Calu3 (cell line): ENCODE measurements at regions not wholly inside any gene's neighbourhood (a gene's known extent, or its start where the extent isn't known, plus 50 kb on each side); places are given as distances from the start of the nearest gene placed in this dataset.
A peak's percentile ranks its signal among the peaks of the same experiment; 100 is the strongest.

ENCODE experiments used
- BruUV-seq: library from RNA; stranded (reverse); fragments of 400-500 nt; replicated peaks from 2 replicates; lab custom pipeline; 2021; lab: Mats Ljungman, UMichigan
- CTCF ChIA-PET: fragments of 300-600 bp; sonication (Branson Sonifier 250); formaldehyde crosslinking; loops from one replicate; lab custom pipeline; 2022; ENCODE audit warnings: antibody characterized with exemption; lab: Charles Lee
- DNase-seq: peaks from one replicate; pipeline ENCODE4 v3.0.0; 2022
- H3K27ac Mint-ChIP-seq: one replicate; pipeline ENCODE4 v1.8.0; 2022; ENCODE audit warnings: mixed read lengths; ENCODE audit not compliant: unreplicated experiment
- H3K27me3 Mint-ChIP-seq: one replicate; pipeline ENCODE4 v1.8.0; 2022; ENCODE audit warnings: mixed read lengths; ENCODE audit not compliant: unreplicated experiment
- H3K36me3 Mint-ChIP-seq: one replicate; pipeline ENCODE4 v1.8.0; 2022; ENCODE audit warnings: mild to moderate bottlenecking, moderate library complexity, mixed read lengths; ENCODE audit not compliant: insufficient read depth, unreplicated experiment
- H3K4me1 Mint-ChIP-seq: one replicate; pipeline ENCODE4 v1.8.0; 2022; ENCODE audit warnings: mild to moderate bottlenecking, low read depth, mixed read lengths; ENCODE audit not compliant: unreplicated experiment
- H3K4me3 Mint-ChIP-seq: one replicate; pipeline ENCODE4 v1.8.0; 2022; ENCODE audit warnings: mild to moderate bottlenecking, low read depth, moderate library complexity, mixed read lengths; ENCODE audit not compliant: unreplicated experiment
- H3K9me3 Mint-ChIP-seq: one replicate; pipeline ENCODE4 v1.8.0; 2022; ENCODE audit warnings: low read depth, mixed read lengths; ENCODE audit not compliant: unreplicated experiment
- CTCF ChIP-seq: fragments of 200-600 bp; IDR thresholded peaks from one replicate; pipeline ENCODE4 v1.8.0; 2022; ENCODE audit warnings: antibody characterized with exemption; ENCODE audit not compliant: unreplicated experiment
- intact Hi-C: fragments of 100-400 bp; cut with micrococcal nuclease; formaldehyde crosslinking; loops from one replicate; pipeline ENCODE4 v1.10.0; 2022; ENCODE audit not compliant: unreplicated experiment

- no peaks in the 10 kb centered on the region for H3K27me3 Mint-ChIP-seq
- H3K36me3 Mint-ChIP-seq: no peaks in the 10 kb centered on the region
- no peak overlapping the region for H3K27ac Mint-ChIP-seq
- H3K9me3 Mint-ChIP-seq: peaks cover 2% of the 10 kb centered on the region
- no peak for TF ChIP-seq CTCF
- DNase-seq: peak; percentile 19
- no TSS peak for BruUV-seq
- CTCF ChIA-PET: no interaction called here
- no peak overlapping the region for H3K4me3 Mint-ChIP-seq
- intact Hi-C loops: loop anchor here (5.0 kb wide), 1 partner anchor 42 kb away; no protein-coding TSS in a partner anchor
- peaks cover 33% of the 10 kb centered on the region for H3K4me1 Mint-ChIP-seq
These were observed 120.0 kb upstream of the GLRA2 start for GRCh38 chrX:14409341-14409740.

GRCh38 chrX:14406225-14406624 is 123.1 kb upstream of the GLRA2 start:
- CTCF ChIA-PET: no interaction called here
- no peak for TF ChIP-seq CTCF
- no TSS peak for BruUV-seq

GRCh38 chrX:14398725-14399124 is 130.6 kb upstream of the GLRA2 start:
- Mint-ChIP-seq H3K27me3 (no peaks in the 10 kb centered on the region), H3K4me1 (peaks cover 14% of the 10 kb centered on the region), H3K27ac (peak overlapping the region; percentile 73), H3K4me3 (no peak overlapping the region), H3K9me3 (peaks cover 2% of the 10 kb centered on the region), H3K36me3 (no peaks in the 10 kb centered on the region)
- no peak for TF ChIP-seq CTCF
- DNase-seq: peak; percentile 37
- BruUV-seq: no TSS peak
- CTCF ChIA-PET: no interaction called here
- intact Hi-C loops: loop anchor here (5.0 kb wide), 1 partner anchor 109 kb away; no protein-coding TSS in a partner anchor

More at GRCh38 chrX:14406225-14406624, 123.1 kb upstream of the GLRA2 start:
- Mint-ChIP-seq H3K27me3 (no peaks in the 10 kb centered on the region), H3K4me3 (no peak overlapping the region), H3K9me3 (no peaks in the 10 kb centered on the region), H3K36me3 (no peaks in the 10 kb centered on the region), H3K27ac (no peak overlapping the region), H3K4me1 (peaks cover 23% of the 10 kb centered on the region)
- intact Hi-C loops: loop anchor here (5.0 kb wide), 1 partner anchor 39 kb away; no protein-coding TSS in a partner anchor
- no peak for DNase-seq

- Mint-ChIP-seq H3K4me1 (no peaks in the 10 kb centered on the region), H3K27ac (no peak overlapping the region), H3K36me3 (no peaks in the 10 kb centered on the region), H3K27me3 (no peaks in the 10 kb centered on the region), H3K4me3 (no peak overlapping the region), H3K9me3 (peaks cover 8% of the 10 kb centered on the region)
- CTCF ChIA-PET: no interaction called here
- intact Hi-C loops: loop anchor here (10.0 kb wide), 1 partner anchor 135 kb away; the partner anchor contains the start of gene GLRA2
- no TSS peak for BruUV-seq
- TF ChIP-seq CTCF: no peak
- DNase-seq: no peak
These were observed 139.7 kb upstream of the GLRA2 start for GRCh38 chrX:14389682-14390081.
